Lower leg skin (tissue), 3 donors: ENCODE measurements at regions not wholly inside any gene's neighbourhood (a gene's known extent, or its start where the extent isn't known, plus 50 kb on each side); places are given as distances from the start of the nearest gene placed in this dataset.

Experiments
- CTCF ChIP-seq, 3 donors: fragments of 450-650 bp; IDR thresholded peaks; one replicate each; pipeline ENCODE4 v1.5.1; 2016; ENCODE audit warnings: antibody characterized with exemption in 3 of 3, mild to moderate bottlenecking in 3 of 3, moderate library complexity in 2 of 3
- POLR2A ChIP-seq, 2 donors: fragments of 450-650 bp; IDR thresholded peaks; one replicate each; pipeline ENCODE4 v1.6.1; 2016 to 2017; ENCODE audit warnings: antibody characterized with exemption in 2 of 2, mild to moderate bottlenecking in 1 of 2, moderate library complexity in 1 of 2

- no peak for TF ChIP-seq CTCF (IDR thresholded peaks at IDR 0.05)
- TF ChIP-seq POLR2A (IDR thresholded peaks at IDR 0.05), result no peak
These were observed 163.9 kb upstream of the RASSF8 start for GRCh38 chr12:25794571-25794970.
